Activated naive CD8-positive, alpha-beta T cell treated with anti-CD3 and anti-CD28 coated beads, Interleukin-2, amount 10 ng/mL, durations not matched to agents 7 days and 5 days (primary cell): ENCODE measurements at regions not wholly inside any gene's neighbourhood (a gene's known extent, or its start where the extent isn't known, plus 50 kb on each side); places are given as distances from the start of the nearest gene placed in this dataset.
"Not testable (repeated sequence)": the region's sequence is repeated elsewhere in the genome, so short reads cannot be mapped to it uniquely, and the experiment has no call there.

Source experiments
- ATAC-seq: fragments of 150-1000 bp; cut with Tn5 transposase; one replicate; pipeline ENCODE4 v1.10.0; 2021; ENCODE audit warnings: low read depth, moderate library complexity
- POLR2A ChIA-PET: fragments of 350-600 bp; sonication (Branson Sonifier 250); formaldehyde crosslinking; loops from one replicate; lab custom pipeline; 2021; ENCODE audit warnings: antibody characterized with exemption; lab: Charles Lee
- DNase-seq: peaks from one replicate; pipeline ENCODE4 v3.0.0; 2021
- H3K27ac Mint-ChIP-seq: one replicate; pipeline ENCODE4 v1.8.0; 2022; ENCODE audit warnings: mild to moderate bottlenecking, mixed read lengths
- H3K27me3 Mint-ChIP-seq: one replicate; pipeline ENCODE4 v1.8.0; 2022; ENCODE audit warnings: mild to moderate bottlenecking, moderate library complexity, mixed read lengths
- H3K36me3 Mint-ChIP-seq: one replicate; pipeline ENCODE4 v1.8.0; 2021; ENCODE audit warnings: mild to moderate bottlenecking, mixed read lengths
- H3K4me1 Mint-ChIP-seq: one replicate; pipeline ENCODE4 v1.8.0; 2021; ENCODE audit warnings: mixed read lengths
- H3K4me3 Mint-ChIP-seq: one replicate; pipeline ENCODE4 v1.8.0; 2022; ENCODE audit warnings: mild to moderate bottlenecking, moderate library complexity, mixed read lengths
- H3K9me3 Mint-ChIP-seq: one replicate; pipeline ENCODE4 v1.8.0; 2021; ENCODE audit warnings: mixed read lengths

- Mint-ChIP-seq H3K4me3 (no peak overlapping the region), H3K27me3 (no peaks in the 10 kb centered on the region), H3K27ac (no peak overlapping the region), H3K4me1 (no peaks in the 10 kb centered on the region), H3K36me3 (no peaks in the 10 kb centered on the region), H3K9me3 (peaks cover 4% of the 10 kb centered on the region)
- POLR2A ChIA-PET: no interaction called here
- DNase-seq: no peak
- ATAC-seq: no peak
Observed at GRCh38 chr13:73531014-73531413, 472.2 kb downstream of the KLF5 start.

DNA sequence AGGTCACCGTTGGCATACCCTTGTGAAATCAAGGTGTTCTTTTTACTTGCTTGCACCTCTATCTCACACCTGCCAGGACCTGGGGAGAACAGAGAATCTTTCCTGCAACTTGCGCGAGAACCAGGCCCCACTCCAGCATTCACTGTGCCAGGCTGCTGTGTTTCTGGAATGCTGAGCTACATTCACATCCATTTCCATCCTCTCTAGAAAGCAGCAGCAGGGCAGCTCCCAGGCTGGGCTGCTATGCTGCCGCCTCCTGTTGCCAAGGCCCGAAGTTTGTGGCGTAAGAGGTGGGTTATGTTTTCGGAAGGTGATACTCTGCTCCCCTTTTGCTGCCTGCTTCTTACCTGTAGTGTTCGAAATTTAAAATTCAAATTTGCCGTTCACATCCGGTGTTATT lies 464.1 kb downstream of the KLF5 start:
- Mint-ChIP-seq H3K4me3 (no peak overlapping the region), H3K27ac (peak overlapping the region; percentile 40), H3K27me3 (no peaks in the 10 kb centered on the region)

GRCh38 chr13:73521985-73522524 lies 463.2 kb downstream of the KLF5 start:
- Mint-ChIP-seq H3K9me3 (no peaks in the 10 kb centered on the region), H3K27ac (no peak overlapping the region), H3K36me3 (peaks cover 2% of the 10 kb centered on the region), H3K4me1 (peaks cover 17% of the 10 kb centered on the region), H3K4me3 (no peak overlapping the region), H3K27me3 (no peaks in the 10 kb centered on the region)
- POLR2A ChIA-PET: no interaction called here
- DNase-seq (no peak), ATAC-seq (no peak)

More for the DNA sequence above, 464.1 kb downstream of the KLF5 start:
- no peak for ATAC-seq
- Mint-ChIP-seq H3K36me3 (peaks cover 2% of the 10 kb centered on the region), H3K9me3 (no peaks in the 10 kb centered on the region), H3K4me1 (peaks cover 17% of the 10 kb centered on the region)
- DNase-seq: no peak
- POLR2A ChIA-PET: no interaction called here

DNA sequence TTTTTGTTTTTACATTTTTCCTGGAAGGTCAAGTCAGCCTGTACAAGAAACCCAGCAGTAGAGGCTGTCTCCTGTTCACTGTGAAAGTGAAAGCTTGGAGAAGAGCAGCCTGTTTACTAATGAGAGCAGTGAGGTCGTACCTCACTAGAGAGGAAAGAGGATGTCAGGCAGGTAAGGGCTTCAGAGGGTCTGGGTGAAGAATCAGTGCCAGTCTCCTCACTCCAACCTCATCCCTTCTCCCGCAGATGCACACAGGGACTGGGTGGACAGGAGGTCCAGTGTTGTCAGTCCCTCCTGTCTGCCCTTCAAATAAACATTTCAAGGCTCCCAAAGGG lies 462.5 kb downstream of the KLF5 start:
- DNase-seq: peak; percentile 38
- Mint-ChIP-seq H3K4me3 (peak overlapping the region; percentile 81), H3K27ac (peak overlapping the region; percentile 93), H3K4me1 (peaks cover 17% of the 10 kb centered on the region), H3K36me3 (peaks cover 2% of the 10 kb centered on the region), H3K9me3 (no peaks in the 10 kb centered on the region), H3K27me3 (no peaks in the 10 kb centered on the region)
- ATAC-seq: peak; percentile 97
- POLR2A ChIA-PET: interaction anchor here (1.1 kb wide), 1 partner anchor 181 kb away, joined by 4 read pairs; no protein-coding TSS in a partner anchor

DNA sequence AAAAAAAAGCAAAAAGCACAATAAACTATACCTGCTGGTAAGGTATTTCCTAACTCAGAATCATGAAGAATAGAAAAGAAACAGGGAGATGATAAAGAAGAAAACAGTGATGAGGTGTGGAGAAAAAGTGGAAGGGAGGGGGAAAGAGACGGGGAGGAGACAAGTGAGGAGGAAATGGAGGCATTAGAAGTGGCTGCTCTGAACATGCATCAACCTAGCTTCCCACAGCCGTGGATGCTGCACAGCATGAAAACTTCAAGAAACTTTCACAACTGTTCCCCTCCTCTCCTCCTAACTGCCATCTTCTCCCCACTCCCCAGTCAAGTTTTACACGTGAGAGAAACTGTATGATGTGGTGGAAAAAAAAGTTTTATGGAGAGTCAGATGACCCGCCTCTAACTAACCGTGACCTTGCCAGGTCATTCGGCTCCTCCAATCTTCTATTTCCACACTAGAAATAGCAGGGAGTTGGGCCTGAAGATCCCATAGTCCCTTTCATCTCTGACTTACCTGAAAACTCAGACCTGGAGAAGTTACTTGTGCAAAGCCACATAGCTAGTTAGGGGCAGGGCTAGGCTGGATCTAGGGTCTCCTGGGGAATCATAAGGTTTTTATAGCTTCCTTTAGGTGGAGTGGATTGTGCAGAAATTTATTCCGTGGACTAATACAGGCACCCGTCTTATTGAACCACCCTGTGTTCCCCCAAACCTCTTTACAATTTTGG lies 461.9 kb downstream of the KLF5 start:
- H3K4me3 Mint-ChIP-seq: peak overlapping the region; percentile 81
- peak overlapping the region; percentile 93 for H3K27ac Mint-ChIP-seq
- peaks cover 2% of the 10 kb centered on the region for H3K36me3 Mint-ChIP-seq
- DNase-seq (peak; percentile 31), ATAC-seq (peak; percentile 52)
- POLR2A ChIA-PET: interaction anchor here (0.9 to 1.1 kb wide), 2 partner anchors 182 to 292 kb away, joined by 4 read pairs; no protein-coding TSS in a partner anchor
- H3K27me3 Mint-ChIP-seq: no peaks in the 10 kb centered on the region
- no peaks in the 10 kb centered on the region for H3K9me3 Mint-ChIP-seq
- H3K4me1 Mint-ChIP-seq: peaks cover 17% of the 10 kb centered on the region

GRCh38 chr13:73520135-73520534 lies 461.3 kb downstream of the KLF5 start:
- POLR2A ChIA-PET: interaction anchor here (0.9 kb wide), 1 partner anchor 291 kb away, joined by 4 read pairs; no protein-coding TSS in a partner anchor
- H3K9me3 Mint-ChIP-seq, H3K36me3 Mint-ChIP-seq, H3K27me3 Mint-ChIP-seq, ATAC-seq, DNase-seq: not testable (repeated sequence)
- Mint-ChIP-seq H3K4me3 (peak overlapping the region; percentile 81), H3K27ac (peak overlapping the region; percentile 93), H3K4me1 (peaks cover 17% of the 10 kb centered on the region)

DNA sequence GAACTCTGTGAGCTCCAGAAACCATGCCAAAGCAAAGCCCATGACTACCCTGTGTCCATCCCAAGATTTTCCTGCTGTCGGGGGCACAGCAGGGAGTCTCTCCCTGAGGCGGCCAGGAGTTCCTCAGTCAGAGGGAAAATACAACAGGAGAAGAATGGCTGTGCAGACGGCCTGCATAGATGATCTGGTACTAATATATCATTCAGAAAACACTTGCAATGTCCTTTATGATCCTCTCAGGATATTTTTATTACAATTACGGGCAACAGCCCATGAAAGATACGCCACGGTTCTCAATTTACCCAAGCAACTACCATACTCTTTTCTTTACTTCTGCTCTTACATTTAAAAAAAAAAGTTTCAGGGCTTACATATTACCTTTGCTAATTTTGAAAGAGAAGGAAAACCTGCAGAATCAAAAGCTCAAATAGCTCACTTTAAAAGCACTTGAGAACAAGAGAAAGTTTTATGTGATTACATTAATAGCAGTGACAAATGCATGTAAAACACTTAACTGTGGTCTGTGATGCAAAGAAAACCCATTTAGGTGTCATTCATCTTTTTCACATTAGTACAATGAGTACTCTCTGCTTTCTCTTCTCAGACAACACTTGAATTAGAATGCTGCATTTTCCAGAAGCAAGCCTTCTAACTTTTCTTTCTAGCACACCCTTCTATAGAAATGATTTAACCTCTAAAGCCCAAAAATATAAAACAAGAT lies 460.8 kb downstream of the KLF5 start:
- Mint-ChIP-seq H3K36me3 (peaks cover 2% of the 10 kb centered on the region), H3K9me3 (no peaks in the 10 kb centered on the region), H3K27me3 (no peaks in the 10 kb centered on the region), H3K27ac (no peak overlapping the region), H3K4me3 (no peak overlapping the region), H3K4me1 (peaks cover 17% of the 10 kb centered on the region)
- POLR2A ChIA-PET: no interaction called here
- DNase-seq (no peak), ATAC-seq (no peak)

DNA sequence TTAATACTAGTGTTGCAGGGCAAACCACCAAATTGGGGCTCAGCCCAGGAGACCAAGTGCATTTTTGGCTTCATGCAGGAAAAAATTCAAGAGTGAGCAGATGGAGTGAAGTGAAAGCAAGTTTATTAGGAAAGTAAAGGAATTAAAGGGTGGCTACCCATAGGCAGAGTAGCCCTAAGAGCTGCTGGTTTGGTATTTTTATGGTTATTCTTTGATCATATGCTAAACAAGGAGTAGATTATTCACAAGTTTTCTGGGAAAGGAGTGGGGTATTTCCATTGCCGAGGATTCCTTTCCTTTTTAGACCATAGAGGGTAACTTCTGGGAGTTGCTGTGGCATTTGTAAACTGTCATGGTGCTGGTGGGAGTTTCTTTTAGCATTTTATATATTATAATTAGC lies 459.0 kb downstream of the KLF5 start:
- H3K9me3 Mint-ChIP-seq: no peaks in the 10 kb centered on the region
- ATAC-seq (no peak), DNase-seq (no peak)
- peaks cover 2% of the 10 kb centered on the region for H3K36me3 Mint-ChIP-seq
- POLR2A ChIA-PET: no interaction called here
- H3K27ac Mint-ChIP-seq: no peak overlapping the region
- no peak overlapping the region for H3K4me3 Mint-ChIP-seq
- H3K4me1 Mint-ChIP-seq: peaks cover 17% of the 10 kb centered on the region
- H3K27me3 Mint-ChIP-seq: no peaks in the 10 kb centered on the region

GRCh38 chr13:73516731-73517130 lies 457.9 kb downstream of the KLF5 start:
- no peaks in the 10 kb centered on the region for H3K27me3 Mint-ChIP-seq
- no peak for DNase-seq
- H3K36me3 Mint-ChIP-seq: peaks cover 2% of the 10 kb centered on the region
- H3K9me3 Mint-ChIP-seq: no peaks in the 10 kb centered on the region
- H3K4me1 Mint-ChIP-seq: peaks cover 17% of the 10 kb centered on the region
- H3K27ac Mint-ChIP-seq: no peak overlapping the region
- no peak overlapping the region for H3K4me3 Mint-ChIP-seq
- ATAC-seq: no peak
- POLR2A ChIA-PET: no interaction called here

- Mint-ChIP-seq H3K9me3 (peaks cover 5% of the 10 kb centered on the region), H3K4me1 (no peaks in the 10 kb centered on the region)
Observed at GRCh38 chr13:73514208-73514607, 455.4 kb downstream of the KLF5 start.

DNA sequence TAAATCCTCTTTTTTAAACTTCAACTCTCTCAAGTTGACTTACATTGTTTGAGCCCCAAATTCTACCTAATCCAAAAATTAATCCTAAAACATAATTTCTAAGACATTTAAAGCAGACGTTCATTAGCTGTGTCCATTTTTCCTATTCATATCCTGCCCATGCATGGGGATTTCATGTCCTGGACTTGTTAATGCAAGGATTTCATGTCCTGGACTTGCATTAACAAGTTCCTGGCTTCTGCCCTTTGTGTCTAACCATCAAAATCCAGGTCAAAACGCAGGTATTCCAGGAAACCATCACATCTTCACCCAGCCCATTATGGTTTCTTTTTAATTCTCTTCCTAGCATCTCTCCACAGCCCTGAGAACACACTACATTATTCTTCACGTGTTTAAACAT lies 454.9 kb downstream of the KLF5 start:
- POLR2A ChIA-PET: no interaction called here
- Mint-ChIP-seq H3K4me3 (no peak overlapping the region), H3K4me1 (no peaks in the 10 kb centered on the region), H3K27me3 (no peaks in the 10 kb centered on the region), H3K27ac (no peak overlapping the region), H3K36me3 (peaks cover 4% of the 10 kb centered on the region), H3K9me3 (peaks cover 5% of the 10 kb centered on the region)
- no peak for ATAC-seq
- no peak for DNase-seq

More at GRCh38 chr13:73514208-73514607, 455.4 kb downstream of the KLF5 start:
- Mint-ChIP-seq H3K36me3 (peaks cover 4% of the 10 kb centered on the region), H3K4me3 (no peak overlapping the region), H3K27ac (no peak overlapping the region), H3K27me3 (no peaks in the 10 kb centered on the region)
- POLR2A ChIA-PET: no interaction called here
- ATAC-seq: no peak
- DNase-seq: no peak

GRCh38 chr13:73508841-73509240 lies 450.0 kb downstream of the KLF5 start:
- POLR2A ChIA-PET: no interaction called here
- Mint-ChIP-seq H3K4me1 (no peaks in the 10 kb centered on the region), H3K36me3 (peaks cover 4% of the 10 kb centered on the region)

GRCh38 chr13:73505376-73505890 lies 446.6 kb downstream of the KLF5 start:
- no peaks in the 10 kb centered on the region for H3K4me1 Mint-ChIP-seq
- H3K36me3 Mint-ChIP-seq: peaks cover 1% of the 10 kb centered on the region
- no peaks in the 10 kb centered on the region for H3K9me3 Mint-ChIP-seq
- H3K27ac Mint-ChIP-seq: no peak overlapping the region
- DNase-seq (no peak), ATAC-seq (no peak)
- peaks cover 2% of the 10 kb centered on the region for H3K27me3 Mint-ChIP-seq
- no peak overlapping the region for H3K4me3 Mint-ChIP-seq
- POLR2A ChIA-PET: no interaction called here

More at GRCh38 chr13:73508841-73509240, 450.0 kb downstream of the KLF5 start:
- DNase-seq (no peak), ATAC-seq (no peak)
- peaks cover 5% of the 10 kb centered on the region for H3K9me3 Mint-ChIP-seq
- no peak overlapping the region for H3K4me3 Mint-ChIP-seq
- peaks cover 2% of the 10 kb centered on the region for H3K27me3 Mint-ChIP-seq
- no peak overlapping the region for H3K27ac Mint-ChIP-seq
